ENCODE measurements at regions not wholly inside any gene's neighbourhood (a gene's known extent, or its start where the extent isn't known, plus 50 kb on each side); places are given as distances from the start of the nearest gene placed in this dataset.

- no peak for FAIRE-seq
These were observed 80.9 kb downstream of the CLDN34 start for GRCh38 chrX:10048076-10048475.

GRCh38 chrX:10048707-10049106, 81.5 kb downstream of the CLDN34 start:
- no peak for FAIRE-seq

GRCh38 chrX:10049236-10049635, 82.1 kb downstream of the CLDN34 start:
- no peak for FAIRE-seq

- FAIRE-seq = no peak
These were observed 83.3 kb downstream of the CLDN34 start for GRCh38 chrX:10050481-10050880.

- no peak for FAIRE-seq
These were observed 84.8 kb downstream of the CLDN34 start for GRCh38 chrX:10051866-10052480.

- FAIRE-seq = no peak
These were observed 85.9 kb downstream of the CLDN34 start for GRCh38 chrX:10052906-10053625.

GRCh38 chrX:10054396-10054795, 87.2 kb downstream of the CLDN34 start:
- FAIRE-seq = no peak

GRCh38 chrX:10055430-10055829, 88.3 kb downstream of the CLDN34 start:
- no peak for FAIRE-seq

- FAIRE-seq = no peak
These were observed 94.4 kb upstream of the CLCN4 start for GRCh38 chrX:10062352-10062751.

- no peak for FAIRE-seq
These were observed 93.8 kb upstream of the CLCN4 start for GRCh38 chrX:10062980-10063379.

- FAIRE-seq = no peak
These were observed 92.0 kb upstream of the CLCN4 start for GRCh38 chrX:10064736-10065135.

GRCh38 chrX:10070714-10071436, 85.9 kb upstream of the CLCN4 start:
- FAIRE-seq = no peak

- no peak for FAIRE-seq
These were observed 85.2 kb upstream of the CLCN4 start for GRCh38 chrX:10071451-10072144.

GRCh38 chrX:10072786-10073568, 83.8 kb upstream of the CLCN4 start:
- FAIRE-seq = no peak

GRCh38 chrX:10073671-10074070, 83.1 kb upstream of the CLCN4 start:
- FAIRE-seq = no peak

- FAIRE-seq = no peak
These were observed 82.4 kb upstream of the CLCN4 start for GRCh38 chrX:10074241-10074941.

GRCh38 chrX:10076765-10077164, 80.0 kb upstream of the CLCN4 start:
- no peak for FAIRE-seq

GRCh38 chrX:10077425-10078188, 79.2 kb upstream of the CLCN4 start:
- FAIRE-seq = no peak

- peak; percentile 33 for FAIRE-seq
These were observed 78.5 kb upstream of the CLCN4 start for GRCh38 chrX:10078266-10078665.

- no peak for FAIRE-seq
These were observed 77.5 kb upstream of the CLCN4 start for GRCh38 chrX:10079231-10079630.

GRCh38 chrX:10083809-10084208, 73.0 kb upstream of the CLCN4 start:
- no peak for FAIRE-seq

Data from colon (tissue), 2 donors.